Gastrocnemius medialis (tissue), 4 donors: ENCODE measurements at regions not wholly inside any gene's neighbourhood (a gene's known extent, or its start where the extent isn't known, plus 50 kb on each side); places are given as distances from the start of the nearest gene placed in this dataset.

ENCODE experiments used
- ATAC-seq, 2 donors: fragments of 150-250 bp; one replicate each; pipeline ENCODE4 v1.9.1; 2016
- DNase-seq, 2 donors: peaks; one replicate each; pipeline ENCODE4 v3.0.0-alpha.2; 2019
- H3K27ac ChIP-seq, 4 donors: fragments of 200-600 bp; sonication (generic); 1 replicate in 1 of 4; 2 replicates in 3 of 4; pipeline ENCODE4 v1.5.1; 2016 to 2018; ENCODE audit warnings: mild to moderate bottlenecking in 2 of 4, moderate library complexity in 1 of 4
- H3K27me3 ChIP-seq, 3 donors: fragments of 200-600 bp; sonication (generic) in 2 of 3; 1 replicate in 1 of 3; 2 replicates in 2 of 3; pipeline versions ENCODE4 v1.5.1 to v1.6.0; 2016 to 2019; ENCODE audit warnings: mild to moderate bottlenecking in 1 of 3, moderate library complexity in 1 of 3
- H3K36me3 ChIP-seq, 2 donors: fragments of 200-600 bp; sonication (generic) in 1 of 2; one replicate each; pipeline ENCODE4 v1.5.1; 2017 to 2018
- H3K4me1 ChIP-seq, 2 donors: fragments of 200-600 bp; sonication (generic) in 1 of 2; one replicate each; pipeline ENCODE4 v1.5.1; 2016 to 2017; ENCODE audit warnings: mild to moderate bottlenecking in 2 of 2
- H3K4me3 ChIP-seq, 4 donors: fragments of 200-600 bp; sonication (generic) in 3 of 4; 1 replicate in 1 of 4; 2 replicates in 3 of 4; pipeline ENCODE4 v1.5.1; 2016 to 2019; ENCODE audit warnings: mild to moderate bottlenecking in 2 of 4
- H3K9me3 ChIP-seq, 3 donors: fragments of 200-600 bp; sonication (generic) in 2 of 3; 1 replicate in 1 of 3; 2 replicates in 2 of 3; pipeline ENCODE4 v1.5.1; 2016 to 2019
- CTCF ChIP-seq, 5 experiments: fragments of 450-650 bp in 3 of 5; fragments of 200-600 bp in 2 of 5; sonication (generic) in 2 of 5; IDR thresholded peaks in 4 of 5; conservative IDR thresholded peaks in 1 of 5; 1 replicate in 4 of 5; 2 replicates in 1 of 5; pipeline ENCODE4 v1.5.1; 2016 to 2019; ENCODE audit warnings: antibody characterized with exemption in 5 of 5, mild to moderate bottlenecking in 3 of 5, moderate library complexity in 3 of 5
- POLR2A ChIP-seq, 2 donors: fragments of 450-650 bp; IDR thresholded peaks; one replicate each; pipeline ENCODE4 v1.6.1; 2017; ENCODE audit warnings: antibody characterized with exemption in 2 of 2, mild to moderate bottlenecking in 2 of 2, moderate library complexity in 2 of 2
- in situ Hi-C, 4 donors: fragments of 200-750 bp; cut with MboI; loops; one replicate each; pipeline versions ENCODE4 v1.15.0 to v1.8.0; 2017; ENCODE audit warnings: low sequenced_read_pairs in 4 of 4
- intact Hi-C: fragments of 100-400 bp; cut with DNase I; formaldehyde crosslinking; loops from one replicate; pipeline ENCODE4 v1.15.1; 2023; ENCODE audit warnings: low total_unique reads

GRCh38 chr6:3569816-3570215 is 113.0 kb upstream of the SLC22A23 start:
- TF ChIP-seq CTCF (IDR thresholded peaks at IDR 0.05 in 4 of 5, conservative IDR thresholded peaks at IDR 0.05 in 1 of 5) (no peak), POLR2A (IDR thresholded peaks at IDR 0.05) (no peak)
- DNase-seq: no peak
- intact Hi-C loops (no loop called here), in situ Hi-C loops (no loop called here)
- Histone ChIP-seq H3K4me1 (no peaks in the 10 kb centered on the region), H3K4me3 (no peak overlapping the region), H3K9me3 (no peaks in the 10 kb centered on the region), H3K27me3 (no peaks in the 10 kb centered on the region), H3K36me3 (no peaks in the 10 kb centered on the region), H3K27ac (no peak overlapping the region)
- no peak for ATAC-seq

GRCh38 chr6:3568396-3569082 is 111.7 kb upstream of the SLC22A23 start:
- no peaks in the 10 kb centered on the region for H3K9me3 ChIP-seq
- no peaks in the 10 kb centered on the region for H3K36me3 ChIP-seq
- DNase-seq (no peak), ATAC-seq (no peak)
- no peak overlapping the region for H3K4me3 ChIP-seq
- intact Hi-C loops (no loop called here), in situ Hi-C loops (no loop called here)
- TF ChIP-seq CTCF (IDR thresholded peaks at IDR 0.05 in 4 of 5, conservative IDR thresholded peaks at IDR 0.05 in 1 of 5) (no peak), POLR2A (IDR thresholded peaks at IDR 0.05) (no peak)
- no peak overlapping the region for H3K27ac ChIP-seq
- no peaks in the 10 kb centered on the region for H3K4me1 ChIP-seq
- H3K27me3 ChIP-seq: no peaks in the 10 kb centered on the region

- Histone ChIP-seq H3K27ac (no peak overlapping the region), H3K4me3 (no peak overlapping the region), H3K4me1 (no peaks in the 10 kb centered on the region), H3K9me3 (no peaks in the 10 kb centered on the region), H3K27me3 (no peaks in the 10 kb centered on the region), H3K36me3 (no peaks in the 10 kb centered on the region)
- intact Hi-C loops (no loop called here), in situ Hi-C loops (no loop called here)
- no peak for TF ChIP-seq POLR2A (IDR thresholded peaks at IDR 0.05)
- TF ChIP-seq CTCF (IDR thresholded peaks at IDR 0.05 in 4 of 5, conservative IDR thresholded peaks at IDR 0.05 in 1 of 5): no peak
- ATAC-seq: no peak
- no peak for DNase-seq
These were observed 110.0 kb upstream of the SLC22A23 start for GRCh38 chr6:3566812-3567211.

GRCh38 chr6:3565291-3565690 is 108.4 kb upstream of the SLC22A23 start:
- Histone ChIP-seq H3K4me3 (no peak overlapping the region), H3K9me3 (no peaks in the 10 kb centered on the region), H3K36me3 (no peaks in the 10 kb centered on the region), H3K4me1 (no peaks in the 10 kb centered on the region), H3K27ac (no peak overlapping the region), H3K27me3 (no peaks in the 10 kb centered on the region)
- intact Hi-C loops (no loop called here), in situ Hi-C loops (no loop called here)
- DNase-seq (no peak), ATAC-seq (no peak)
- TF ChIP-seq POLR2A (IDR thresholded peaks at IDR 0.05): no peak

GRCh38 chr6:3561725-3562124 is 104.9 kb upstream of the SLC22A23 start:
- intact Hi-C loops: no loop called here
- Histone ChIP-seq H3K36me3 (no peaks in the 10 kb centered on the region), H3K4me3 (no peak overlapping the region), H3K9me3 (no peaks in the 10 kb centered on the region), H3K4me1 (no peaks in the 10 kb centered on the region), H3K27me3 (no peaks in the 10 kb centered on the region), H3K27ac (no peak overlapping the region)
- in situ Hi-C loops: no loop called here
- DNase-seq: no peak
- TF ChIP-seq POLR2A (IDR thresholded peaks at IDR 0.05): no peak
- TF ChIP-seq CTCF (IDR thresholded peaks at IDR 0.05 in 4 of 5, conservative IDR thresholded peaks at IDR 0.05 in 1 of 5): no peak
- no peak for ATAC-seq
